ENCODE measurements at regions not wholly inside any gene's neighbourhood (a gene's known extent, or its start where the extent isn't known, plus 50 kb on each side); places are given as distances from the start of the nearest gene placed in this dataset.
"Not testable (repeated sequence)": the region's sequence is repeated elsewhere in the genome, so short reads cannot be mapped to it uniquely, and the experiment has no call there.

DNA sequence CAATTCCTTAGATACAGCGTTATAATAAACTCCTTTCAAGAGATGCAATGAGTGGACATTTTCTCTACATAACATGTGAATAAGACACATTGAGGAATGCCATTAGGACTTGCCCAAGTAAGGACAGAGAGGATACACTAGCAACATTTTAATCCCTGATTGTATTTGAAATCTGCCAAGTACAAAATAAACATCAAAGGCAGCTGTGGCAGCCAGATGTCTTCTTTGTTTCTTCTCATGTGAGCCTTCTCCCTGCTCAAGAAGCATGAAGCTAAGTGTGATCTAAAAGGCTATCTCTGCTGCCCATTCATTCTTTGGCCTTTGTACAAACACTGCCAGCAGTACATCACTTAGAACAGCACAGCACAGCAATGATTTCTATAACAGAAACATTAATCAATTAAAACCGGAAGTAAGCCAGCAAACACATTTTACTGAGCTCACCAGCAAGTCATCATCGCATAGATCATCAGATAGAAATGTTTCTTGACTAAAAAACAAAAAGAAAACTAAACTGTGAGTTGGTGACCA, 364.0 kb downstream of the CNTN6 start:
- Histone ChIP-seq H3K9me3 (no peaks in the 10 kb centered on the region), H3K36me3 (no peaks in the 10 kb centered on the region), H3K27ac (no peak overlapping the region), H3K4me1 (no peaks in the 10 kb centered on the region), H3K4me3 (replicated peaks in 1 of 3) (no peak overlapping the region), H3K27me3 (no peaks in the 10 kb centered on the region)
- no peak for DNase-seq
- WGBS, 2 donors: 72 to 75% methylated on average over 3 of the region's 3 CpGs
- intact Hi-C loops (cut with DNase I): no loop called here
- TF ChIP-seq, protein P1, sequence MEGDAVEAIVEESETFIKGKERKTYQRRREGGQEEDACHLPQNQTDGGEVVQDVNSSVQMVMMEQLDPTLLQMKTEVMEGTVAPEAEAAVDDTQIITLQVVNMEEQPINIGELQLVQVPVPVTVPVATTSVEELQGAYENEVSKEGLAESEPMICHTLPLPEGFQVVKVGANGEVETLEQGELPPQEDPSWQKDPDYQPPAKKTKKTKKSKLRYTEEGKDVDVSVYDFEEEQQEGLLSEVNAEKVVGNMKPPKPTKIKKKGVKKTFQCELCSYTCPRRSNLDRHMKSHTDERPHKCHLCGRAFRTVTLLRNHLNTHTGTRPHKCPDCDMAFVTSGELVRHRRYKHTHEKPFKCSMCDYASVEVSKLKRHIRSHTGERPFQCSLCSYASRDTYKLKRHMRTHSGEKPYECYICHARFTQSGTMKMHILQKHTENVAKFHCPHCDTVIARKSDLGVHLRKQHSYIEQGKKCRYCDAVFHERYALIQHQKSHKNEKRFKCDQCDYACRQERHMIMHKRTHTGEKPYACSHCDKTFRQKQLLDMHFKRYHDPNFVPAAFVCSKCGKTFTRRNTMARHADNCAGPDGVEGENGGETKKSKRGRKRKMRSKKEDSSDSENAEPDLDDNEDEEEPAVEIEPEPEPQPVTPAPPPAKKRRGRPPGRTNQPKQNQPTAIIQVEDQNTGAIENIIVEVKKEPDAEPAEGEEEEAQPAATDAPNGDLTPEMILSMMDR (IDR thresholded peaks at IDR 0.05): no peak
- TF ChIP-seq POLR2A (IDR thresholded peaks at IDR 0.05): no peak

DNA sequence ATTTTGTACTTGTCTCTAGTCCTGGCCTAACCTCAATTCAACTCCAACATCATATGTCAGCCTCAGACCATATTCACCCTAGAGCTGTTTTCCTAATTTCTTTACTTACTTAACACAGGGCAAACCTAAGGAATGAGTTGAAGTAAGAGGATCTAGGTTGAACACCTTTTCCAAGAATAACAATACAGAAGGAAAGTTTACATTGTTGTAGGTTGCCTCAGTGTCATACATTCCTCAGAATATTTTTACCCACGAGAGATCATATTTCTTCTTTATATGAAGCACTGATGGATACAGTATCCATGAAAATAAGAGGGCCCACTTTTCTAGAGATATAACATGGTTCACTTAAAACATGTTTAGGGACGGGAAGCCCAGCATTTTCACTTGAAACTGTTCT, 369.5 kb downstream of the CNTN6 start:
- Histone ChIP-seq H3K4me1 (no peaks in the 10 kb centered on the region), H3K9me3 (no peaks in the 10 kb centered on the region), H3K4me3 (replicated peaks in 1 of 3) (no peak overlapping the region), H3K27me3 (no peaks in the 10 kb centered on the region), H3K36me3 (no peaks in the 10 kb centered on the region), H3K27ac (no peak overlapping the region)
- WGBS, 2 donors: 83 to 87% methylated on average over 2 of the region's 2 CpGs
- intact Hi-C loops (cut with DNase I): no loop called here
- no peak for DNase-seq
- TF ChIP-seq POLR2A (IDR thresholded peaks at IDR 0.05): no peak
- TF ChIP-seq, protein P1 (IDR thresholded peaks at IDR 0.05): no peak

DNA sequence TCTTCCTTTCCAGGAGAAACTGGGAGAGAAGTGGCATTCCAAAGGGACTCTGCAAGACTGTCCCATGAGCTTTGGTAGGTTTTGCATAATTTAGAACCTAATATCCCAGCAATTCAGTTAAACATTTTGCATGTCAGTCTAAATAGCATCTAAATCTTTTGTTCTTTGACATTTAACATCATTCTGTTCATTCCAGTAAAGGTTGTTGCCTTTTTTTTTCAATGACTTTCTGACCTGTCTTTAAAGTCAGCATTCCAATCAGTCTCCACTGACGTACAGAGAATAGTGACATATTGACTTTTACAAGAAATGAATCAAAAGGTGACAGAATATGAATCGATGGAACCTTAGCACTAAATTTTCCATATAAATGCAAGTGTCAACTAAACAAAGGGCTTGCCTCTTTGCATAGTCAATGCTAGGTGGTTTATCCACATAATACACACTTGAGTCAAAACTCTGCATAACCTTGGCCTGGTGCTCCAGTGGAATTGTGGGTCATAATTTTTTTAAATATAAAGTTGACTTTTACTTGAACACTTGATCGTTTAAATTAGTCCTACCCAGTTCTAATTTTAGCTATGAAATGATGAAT, 370.1 kb downstream of the CNTN6 start:
- H3K4me1 ChIP-seq: no peaks in the 10 kb centered on the region
- TF ChIP-seq, protein P1 (IDR thresholded peaks at IDR 0.05): no peak
- no peak for TF ChIP-seq POLR2A (IDR thresholded peaks at IDR 0.05)
- WGBS, 2 donors: 82 to 83% methylated on average over 3 of the region's 3 CpGs
- no peak overlapping the region for H3K27ac ChIP-seq
- H3K36me3 ChIP-seq: no peaks in the 10 kb centered on the region
- H3K27me3 ChIP-seq: no peaks in the 10 kb centered on the region
- no peak for DNase-seq
- H3K4me3 ChIP-seq (replicated peaks in 1 of 3): no peak overlapping the region
- intact Hi-C loops (cut with DNase I): no loop called here
- H3K9me3 ChIP-seq: no peaks in the 10 kb centered on the region

DNA sequence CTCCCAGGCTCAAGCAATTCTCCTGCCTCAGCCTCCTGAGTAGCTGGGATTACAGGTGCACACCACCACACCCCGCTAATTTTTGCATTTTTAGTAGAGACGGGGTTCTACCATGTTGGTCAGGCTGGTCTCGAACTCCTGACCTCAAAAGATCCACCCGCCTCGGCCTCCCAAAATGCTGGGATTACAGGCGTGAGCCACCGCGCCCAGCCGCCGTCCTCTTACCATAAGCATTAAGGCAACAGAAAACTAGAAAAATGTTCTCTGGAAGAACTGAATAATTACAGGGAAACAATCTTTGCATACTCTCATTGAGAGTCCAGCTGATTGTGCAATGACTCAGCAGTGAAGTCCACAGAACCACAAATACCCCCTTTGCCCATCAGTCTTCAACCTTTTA, 372.3 kb downstream of the CNTN6 start:
- H3K27me3 ChIP-seq; intact Hi-C loops (cut with DNase I); H3K9me3 ChIP-seq; H3K36me3 ChIP-seq; H3K4me1 ChIP-seq; H3K4me3 ChIP-seq (replicated peaks in 1 of 3); DNase-seq; H3K27ac ChIP-seq: not testable (repeated sequence)
- 82 to 83% methylated on average over 10 of the region's 10 CpGs for WGBS, 2 donors

GRCh38 chr3:1468145-1468544, 375.3 kb downstream of the CNTN6 start:
- Histone ChIP-seq H3K9me3 (no peaks in the 10 kb centered on the region), H3K4me1 (no peaks in the 10 kb centered on the region), H3K4me3 (replicated peaks in 1 of 3) (no peak overlapping the region), H3K27ac (no peak overlapping the region), H3K36me3 (no peaks in the 10 kb centered on the region), H3K27me3 (no peaks in the 10 kb centered on the region)
- TF ChIP-seq, protein P1 (IDR thresholded peaks at IDR 0.05): no peak
- no peak for TF ChIP-seq POLR2A (IDR thresholded peaks at IDR 0.05)
- 70 to 74% methylated on average over 4 of the region's 4 CpGs for WGBS, 2 donors
- intact Hi-C loops (cut with DNase I): no loop called here
- no peak for DNase-seq
